Skeletal muscle satellite cell (primary cell): ENCODE measurements at regions not wholly inside any gene's neighbourhood (a gene's known extent, or its start where the extent isn't known, plus 50 kb on each side); places are given as distances from the start of the nearest gene placed in this dataset.

ENCODE experiments used
- H3K27me3 ChIP-seq: 2 replicates; pipeline ENCODE4 v1.7.0; 2013; ENCODE audit warnings: low read length; ENCODE audit not compliant: control insufficient read depth, insufficient read depth
- H3K36me3 ChIP-seq: 2 replicates; pipeline ENCODE4 v1.7.0; 2013; ENCODE audit warnings: mild to moderate bottlenecking, control low read depth, low read length; ENCODE audit not compliant: insufficient read depth
- H3K4me1 ChIP-seq: 2 replicates; pipeline ENCODE4 v1.7.0; 2013; ENCODE audit warnings: low read length; ENCODE audit not compliant: control insufficient read depth, insufficient read depth
- H3K4me2 ChIP-seq: 2 replicates; pipeline ENCODE4 v1.7.0; 2013; ENCODE audit warnings: mild to moderate bottlenecking, low read length
- H3K4me3 ChIP-seq: 2 replicates; pipeline ENCODE4 v1.7.0; 2013; ENCODE audit warnings: low read length
- H3K9ac ChIP-seq: 2 replicates; pipeline ENCODE4 v1.7.0; 2013; ENCODE audit warnings: mild to moderate bottlenecking, low read depth, low read length, moderate library complexity
- H3K9me3 ChIP-seq: replicated peaks from 2 replicates; pipeline ENCODE4 v1.7.0; 2013; ENCODE audit warnings: mild to moderate bottlenecking, control low read depth, low read length

DNA sequence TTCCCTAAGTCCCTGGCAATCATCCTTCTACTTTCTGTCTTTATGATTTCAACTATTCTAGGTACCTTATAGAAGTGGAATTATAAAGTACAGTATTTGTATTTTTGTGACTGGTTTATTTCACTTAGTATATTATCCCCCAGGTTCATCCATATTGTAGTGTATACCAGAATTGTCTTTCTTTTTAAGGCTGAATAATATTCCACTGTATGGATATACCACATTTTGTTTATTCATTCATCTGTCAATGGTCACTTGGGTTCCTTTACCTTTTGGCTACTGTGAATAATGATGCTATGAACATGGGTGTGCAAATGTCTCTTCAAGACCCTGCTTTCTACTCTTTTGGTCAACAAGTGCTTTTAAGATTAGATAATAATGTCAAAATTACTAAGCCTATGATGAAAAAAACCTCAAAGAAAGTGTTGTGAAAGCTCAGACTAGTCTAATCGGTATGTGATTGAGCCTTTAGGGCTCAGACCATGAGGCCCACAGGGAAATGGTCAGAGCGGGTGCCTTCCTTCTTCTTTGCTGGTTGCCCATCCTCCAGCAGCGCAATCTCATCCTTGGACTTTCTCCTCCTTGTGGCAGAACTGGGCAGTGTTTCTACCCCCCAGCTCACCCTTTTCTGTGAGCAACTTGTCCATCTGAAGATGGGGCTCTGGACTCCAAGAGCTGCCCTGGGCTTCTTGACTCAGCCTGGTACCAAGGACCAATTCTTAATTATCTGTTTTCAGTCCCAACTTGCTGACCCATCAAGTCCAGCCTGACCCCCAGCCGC is 105.4 kb downstream of the TTC8 start:
- no peak overlapping the region for H3K4me3 ChIP-seq
- H3K27me3 ChIP-seq: peaks cover 26% of the 10 kb centered on the region
- no peaks in the 10 kb centered on the region for H3K9me3 ChIP-seq
- no peaks in the 10 kb centered on the region for H3K36me3 ChIP-seq
- no peaks in the 10 kb centered on the region for H3K4me1 ChIP-seq
- H3K4me2 ChIP-seq: no peak overlapping the region
- H3K9ac ChIP-seq: no peak overlapping the region

DNA sequence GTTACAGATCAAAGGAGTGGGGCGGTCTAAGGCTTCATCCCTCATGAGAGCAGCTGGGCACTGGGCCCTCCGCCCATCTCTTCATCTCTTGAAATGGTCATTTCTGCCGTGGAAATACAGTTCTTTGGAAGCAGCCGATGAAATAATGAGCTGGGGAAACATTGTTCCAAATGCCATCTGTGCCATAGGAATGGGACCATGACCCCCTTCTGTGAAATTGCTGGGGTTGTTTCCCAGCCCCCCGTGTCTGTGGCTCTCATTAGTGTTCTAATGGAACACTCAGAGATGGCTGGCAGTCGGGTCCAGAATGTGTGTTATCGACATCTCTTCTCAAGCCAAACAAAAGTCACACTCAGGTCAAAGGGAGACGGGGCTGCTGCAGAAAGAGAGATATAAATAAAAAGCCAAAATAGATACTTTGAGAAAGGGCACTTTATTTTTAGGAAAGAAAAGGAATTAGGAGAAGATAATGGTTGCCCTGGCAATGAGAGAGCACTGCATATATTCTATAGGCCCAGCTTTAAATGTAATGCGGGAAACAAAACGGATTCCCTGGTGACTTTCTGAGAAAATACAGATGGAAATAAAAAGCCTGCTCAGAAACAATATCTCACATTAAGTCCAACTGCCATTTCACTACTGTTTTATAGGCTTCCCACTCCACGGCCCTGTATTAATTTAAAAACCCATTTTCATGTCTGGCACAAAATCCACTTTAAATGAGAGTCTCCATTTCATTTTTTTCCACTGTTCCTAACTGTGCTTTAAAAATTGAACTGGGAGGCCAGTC is 107.1 kb downstream of the TTC8 start:
- Histone ChIP-seq H3K4me2 (no peak overlapping the region), H3K9ac (no peak overlapping the region), H3K27me3 (peaks cover 26% of the 10 kb centered on the region), H3K4me1 (no peaks in the 10 kb centered on the region), H3K36me3 (no peaks in the 10 kb centered on the region), H3K9me3 (no peaks in the 10 kb centered on the region), H3K4me3 (no peak overlapping the region)

DNA sequence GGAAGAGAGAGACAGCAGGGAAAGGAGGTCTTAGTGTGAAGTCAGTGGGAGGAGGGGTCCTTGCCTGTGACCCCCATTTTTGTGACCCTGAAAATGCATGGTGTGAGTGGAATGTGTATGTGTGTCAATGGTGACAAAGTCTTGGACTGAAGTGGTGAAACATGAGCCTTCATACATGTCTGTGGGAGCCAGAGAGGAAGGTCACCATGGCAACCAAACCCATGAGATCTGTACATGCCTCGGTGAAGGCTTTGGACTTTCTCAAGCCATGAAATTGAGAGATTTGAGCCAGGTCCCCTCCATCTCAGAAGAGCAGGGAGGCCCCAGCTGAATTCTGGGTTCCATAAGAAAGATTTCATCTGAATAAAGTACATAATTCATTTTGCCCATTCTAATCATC is 108.7 kb downstream of the TTC8 start:
- Histone ChIP-seq H3K4me3 (no peak overlapping the region), H3K9ac (no peak overlapping the region), H3K4me2 (no peak overlapping the region), H3K27me3 (peaks cover 26% of the 10 kb centered on the region), H3K9me3 (no peaks in the 10 kb centered on the region), H3K36me3 (no peaks in the 10 kb centered on the region), H3K4me1 (peaks cover 7% of the 10 kb centered on the region)

DNA sequence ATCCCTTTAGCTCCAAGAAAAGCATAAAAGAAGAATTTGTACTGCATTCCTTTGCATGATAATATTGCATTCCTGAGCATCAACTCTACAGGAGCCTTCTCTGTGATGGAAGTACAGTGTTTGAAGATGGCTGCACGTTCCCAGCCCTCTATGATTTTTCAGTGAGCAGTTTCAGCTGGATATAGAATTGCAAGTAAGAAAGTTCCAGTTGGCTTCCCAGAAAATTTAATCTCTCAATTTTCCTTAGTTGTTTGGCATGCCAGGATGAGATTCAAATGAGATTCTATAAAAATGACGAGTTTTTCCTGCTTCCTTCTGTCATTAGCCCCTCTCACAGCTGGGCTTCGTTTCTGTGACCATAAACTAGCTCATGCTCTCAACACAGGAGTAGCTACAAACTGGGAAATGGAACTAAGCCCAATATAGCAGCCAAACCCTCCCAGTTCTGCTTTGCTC is 109.9 kb downstream of the TTC8 start:
- peaks cover 9% of the 10 kb centered on the region for H3K4me1 ChIP-seq
- no peaks in the 10 kb centered on the region for H3K36me3 ChIP-seq
- H3K27me3 ChIP-seq: peaks cover 26% of the 10 kb centered on the region
- no peaks in the 10 kb centered on the region for H3K9me3 ChIP-seq
- H3K9ac ChIP-seq: no peak overlapping the region
- H3K4me2 ChIP-seq: no peak overlapping the region
- H3K4me3 ChIP-seq: no peak overlapping the region

DNA sequence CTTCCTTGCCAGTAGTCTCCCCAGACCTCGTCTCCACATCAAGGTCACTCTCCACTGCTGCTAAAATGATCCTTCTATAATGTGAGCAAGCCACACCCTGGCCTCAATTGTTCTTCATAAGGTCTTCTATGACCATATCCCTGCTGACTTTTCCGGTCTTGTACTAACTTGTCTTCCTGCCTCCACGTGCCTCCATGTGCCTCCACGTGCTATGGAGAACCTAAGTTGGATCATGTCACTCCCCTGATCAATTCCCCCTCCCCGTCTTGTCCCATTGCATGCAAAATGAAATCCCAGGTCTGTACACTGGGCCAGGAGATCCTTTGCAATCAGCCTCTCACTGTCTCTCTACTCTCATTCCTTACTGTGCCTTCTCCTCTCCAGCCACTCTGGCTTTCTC is 110.6 kb downstream of the TTC8 start:
- Histone ChIP-seq H3K9ac (no peak overlapping the region), H3K9me3 (no peaks in the 10 kb centered on the region), H3K4me1 (peaks cover 9% of the 10 kb centered on the region), H3K4me2 (no peak overlapping the region), H3K36me3 (no peaks in the 10 kb centered on the region), H3K4me3 (no peak overlapping the region), H3K27me3 (peaks cover 26% of the 10 kb centered on the region)

DNA sequence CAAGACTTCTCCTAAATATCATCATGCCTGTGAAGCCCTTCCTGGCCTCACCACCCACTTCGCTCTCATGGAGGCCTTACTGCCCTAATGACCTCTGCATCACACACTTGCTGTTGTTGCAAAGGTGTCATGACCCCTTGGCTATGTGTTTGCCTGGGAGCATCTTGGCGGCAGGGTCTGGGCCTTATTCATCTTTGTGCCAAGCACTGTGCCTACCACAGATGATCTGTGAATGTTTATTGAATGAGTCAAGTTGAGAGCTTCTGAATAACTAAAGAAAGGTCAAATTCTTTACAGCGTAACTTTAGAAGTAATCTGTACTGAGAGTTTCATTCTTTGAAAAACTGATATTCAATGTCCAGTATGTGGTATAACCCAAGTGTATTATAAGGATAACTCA is 113.3 kb downstream of the TTC8 start:
- Histone ChIP-seq H3K4me2 (no peak overlapping the region), H3K4me1 (peaks cover 9% of the 10 kb centered on the region), H3K4me3 (no peak overlapping the region), H3K9ac (no peak overlapping the region), H3K27me3 (peaks cover 9% of the 10 kb centered on the region), H3K36me3 (no peaks in the 10 kb centered on the region), H3K9me3 (no peaks in the 10 kb centered on the region)

DNA sequence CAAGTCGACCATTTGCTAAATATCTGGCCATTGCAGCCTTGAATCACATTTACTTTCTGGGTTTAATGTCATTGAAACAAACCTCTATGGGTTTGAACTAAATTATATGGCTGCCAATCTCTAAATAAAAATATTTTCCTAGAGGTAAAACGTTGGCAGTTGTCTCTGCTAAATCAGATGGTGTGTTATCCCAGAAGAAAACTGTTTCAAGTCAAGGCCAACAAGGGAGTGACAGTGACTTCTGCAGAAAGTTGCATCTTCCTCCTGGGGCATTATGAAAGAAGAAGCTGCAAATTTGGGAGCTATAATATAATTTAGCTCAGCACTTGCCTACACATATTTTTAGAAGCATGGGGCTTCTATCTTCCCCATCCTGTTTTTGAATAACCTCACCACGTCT is 116.2 kb downstream of the TTC8 start:
- Histone ChIP-seq H3K4me2 (no peak overlapping the region), H3K9ac (no peak overlapping the region), H3K9me3 (no peaks in the 10 kb centered on the region), H3K36me3 (no peaks in the 10 kb centered on the region), H3K4me1 (peaks cover 9% of the 10 kb centered on the region), H3K4me3 (no peak overlapping the region), H3K27me3 (no peaks in the 10 kb centered on the region)

DNA sequence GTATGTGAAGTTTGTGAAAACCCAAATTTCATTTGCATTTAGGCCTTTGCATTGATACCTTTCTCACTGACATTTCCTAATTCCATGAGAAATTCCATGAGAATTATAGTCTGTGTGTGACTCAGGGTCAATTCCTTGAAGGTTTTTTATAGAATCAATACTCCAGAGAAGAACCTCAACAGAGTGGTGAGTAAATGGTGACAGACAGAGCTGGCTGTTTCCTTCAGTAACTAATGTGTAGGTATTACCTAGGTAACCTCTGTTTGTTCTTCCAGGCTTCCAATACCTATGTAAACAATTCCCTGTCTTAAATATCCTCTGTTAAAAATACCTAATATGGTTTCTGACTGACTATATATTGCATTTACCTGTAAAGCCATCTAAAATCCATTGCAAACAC is 117.0 kb downstream of the TTC8 start:
- no peaks in the 10 kb centered on the region for H3K9me3 ChIP-seq
- no peak overlapping the region for H3K4me2 ChIP-seq
- H3K9ac ChIP-seq: no peak overlapping the region
- H3K27me3 ChIP-seq: no peaks in the 10 kb centered on the region
- H3K4me3 ChIP-seq: no peak overlapping the region
- no peaks in the 10 kb centered on the region for H3K36me3 ChIP-seq
- H3K4me1 ChIP-seq: peaks cover 9% of the 10 kb centered on the region

DNA sequence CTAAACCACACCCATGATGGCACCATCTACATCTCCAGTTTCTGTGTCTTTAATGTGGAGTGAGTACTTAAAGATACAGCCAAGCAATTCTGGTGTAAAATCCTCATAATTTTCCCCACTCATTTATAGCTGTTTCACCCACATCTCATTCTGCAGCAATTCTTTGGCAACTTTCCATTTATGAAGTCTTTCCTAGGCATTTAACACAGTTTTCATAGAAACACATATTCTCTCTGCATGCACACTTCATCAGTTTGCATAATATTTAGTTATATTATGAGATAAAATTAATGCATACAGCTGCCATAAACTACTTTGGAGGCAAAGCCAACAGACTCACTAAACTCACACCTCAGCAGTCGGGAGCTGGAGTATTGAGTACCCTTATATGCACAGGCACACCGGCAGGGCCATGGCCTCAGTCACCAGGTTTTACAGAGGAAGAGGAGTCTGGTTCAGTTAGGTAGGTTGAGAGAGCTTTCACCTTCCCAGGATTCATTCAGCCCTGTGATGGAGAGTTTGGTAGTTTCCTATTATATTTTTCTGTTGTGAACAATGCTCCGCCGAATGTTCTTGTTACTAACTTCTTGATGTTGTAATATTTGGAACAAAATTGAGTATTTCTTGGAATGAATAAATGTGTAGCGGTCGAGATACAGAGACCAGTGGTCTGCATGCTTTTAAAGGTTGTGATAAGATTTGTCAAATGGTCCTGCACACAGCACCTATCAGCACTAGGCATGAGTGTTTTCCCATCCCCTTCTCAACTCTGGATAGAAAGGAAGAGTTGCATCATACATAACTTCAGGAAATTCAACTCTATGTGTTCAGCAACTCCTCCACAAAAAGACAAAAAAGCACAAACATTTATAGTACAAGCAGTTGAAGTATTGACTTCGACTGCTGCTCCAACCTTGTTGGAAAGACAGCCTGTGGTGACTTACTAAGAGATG is 123.5 kb downstream of the TTC8 start:
- no peak overlapping the region for H3K4me2 ChIP-seq
- H3K27me3 ChIP-seq: no peaks in the 10 kb centered on the region
- H3K4me1 ChIP-seq: no peaks in the 10 kb centered on the region
- no peak overlapping the region for H3K9ac ChIP-seq
- H3K9me3 ChIP-seq: no peaks in the 10 kb centered on the region
- H3K36me3 ChIP-seq: no peaks in the 10 kb centered on the region
- no peak overlapping the region for H3K4me3 ChIP-seq

DNA sequence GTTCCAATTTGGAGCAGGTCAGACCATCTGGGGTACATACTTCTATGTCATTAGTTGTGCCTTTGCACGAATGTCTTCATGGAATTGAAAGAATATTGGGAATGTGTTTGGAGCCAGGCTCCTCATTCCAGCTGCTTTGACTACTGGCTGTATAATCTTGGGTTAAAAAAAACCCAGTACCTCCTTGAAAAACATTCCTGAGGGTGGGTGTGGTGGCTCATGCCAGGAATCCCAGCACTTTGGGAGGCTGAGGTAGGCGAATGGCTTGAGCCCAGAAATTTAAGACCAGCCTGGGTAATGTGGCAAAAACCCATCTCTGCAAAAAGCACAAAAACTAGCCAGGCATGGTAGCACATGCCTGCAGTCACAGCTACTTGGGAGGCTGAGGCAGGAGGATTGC is 125.6 kb downstream of the TTC8 start:
- no peaks in the 10 kb centered on the region for H3K4me1 ChIP-seq
- no peaks in the 10 kb centered on the region for H3K9me3 ChIP-seq
- H3K36me3 ChIP-seq: no peaks in the 10 kb centered on the region
- no peaks in the 10 kb centered on the region for H3K27me3 ChIP-seq
- no peak overlapping the region for H3K9ac ChIP-seq
- H3K4me2 ChIP-seq: no peak overlapping the region
- H3K4me3 ChIP-seq: no peak overlapping the region

DNA sequence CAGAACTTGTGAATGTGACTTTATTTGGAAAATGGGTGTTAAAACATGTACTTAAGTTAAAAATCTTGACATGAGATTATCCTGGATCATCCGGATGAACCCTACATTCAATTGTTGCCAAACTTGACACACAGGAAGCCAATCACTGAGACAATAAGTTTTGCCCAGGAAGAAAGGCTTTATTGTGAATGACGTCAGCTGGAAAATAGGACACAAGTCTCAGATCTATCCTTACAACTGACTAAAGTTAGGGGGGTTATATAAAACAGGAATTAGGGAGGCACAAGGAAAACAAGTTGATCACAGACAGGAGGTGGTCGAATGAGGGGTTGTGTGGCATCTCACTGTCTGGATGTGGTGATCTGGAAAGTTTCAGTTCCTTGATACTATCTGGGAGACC is 126.9 kb downstream of the TTC8 start:
- H3K4me3 ChIP-seq: no peak overlapping the region
- no peak overlapping the region for H3K9ac ChIP-seq
- no peak overlapping the region for H3K4me2 ChIP-seq
- H3K27me3 ChIP-seq: peaks cover 9% of the 10 kb centered on the region
- H3K9me3 ChIP-seq: no peaks in the 10 kb centered on the region
- no peaks in the 10 kb centered on the region for H3K4me1 ChIP-seq
- no peaks in the 10 kb centered on the region for H3K36me3 ChIP-seq
